HEK293 (cell line): ENCODE measurements at regions not wholly inside any gene's neighbourhood (a gene's known extent, or its start where the extent isn't known, plus 50 kb on each side); places are given as distances from the start of the nearest gene placed in this dataset.

ENCODE experiments used
- GLI4 ChIP-seq: fragments of 450-650 bp; formaldehyde crosslinking; IDR thresholded peaks from 2 replicates; pipeline ENCODE4 v1.5.1; 2016; ENCODE audit warnings: missing biosample characterization, missing genetic modification characterization
- ZFP41 ChIP-seq: fragments of 450-650 bp; formaldehyde crosslinking; IDR thresholded peaks from 2 replicates; pipeline ENCODE4 v1.5.1; 2016; ENCODE audit warnings: missing biosample characterization, missing genetic modification characterization, borderline replicate concordance
- ZNF426 ChIP-seq: fragments of 450-650 bp; formaldehyde crosslinking; IDR thresholded peaks from 2 replicates; pipeline ENCODE4 v1.5.1; 2017; ENCODE audit warnings: missing biosample characterization, missing genetic modification characterization, mild to moderate bottlenecking, inconsistent platforms, moderate library complexity
- ZNF670 ChIP-seq: fragments of 450-650 bp; formaldehyde crosslinking; IDR thresholded peaks from 2 replicates; pipeline ENCODE4 v1.5.1; 2016; ENCODE audit warnings: missing biosample characterization, missing genetic modification characterization, low read depth
- ZNF785 ChIP-seq: fragments of 450-650 bp; formaldehyde crosslinking; IDR thresholded peaks from 2 replicates; pipeline ENCODE4 v1.5.1; 2016; ENCODE audit warnings: missing biosample characterization, missing genetic modification characterization
- TF ChIP-seq, protein P1 (sequence below): fragments of 450-650 bp; formaldehyde crosslinking; IDR thresholded peaks from 2 replicates; pipeline ENCODE4 v1.5.1; 2016; ENCODE audit warnings: missing biosample characterization, missing genetic modification characterization
- TF ChIP-seq, protein P2 (sequence below): fragments of 450-650 bp; formaldehyde crosslinking; IDR thresholded peaks from 2 replicates; pipeline ENCODE4 v1.5.1; 2016; ENCODE audit warnings: missing biosample characterization, missing genetic modification characterization, low read depth

DNA sequence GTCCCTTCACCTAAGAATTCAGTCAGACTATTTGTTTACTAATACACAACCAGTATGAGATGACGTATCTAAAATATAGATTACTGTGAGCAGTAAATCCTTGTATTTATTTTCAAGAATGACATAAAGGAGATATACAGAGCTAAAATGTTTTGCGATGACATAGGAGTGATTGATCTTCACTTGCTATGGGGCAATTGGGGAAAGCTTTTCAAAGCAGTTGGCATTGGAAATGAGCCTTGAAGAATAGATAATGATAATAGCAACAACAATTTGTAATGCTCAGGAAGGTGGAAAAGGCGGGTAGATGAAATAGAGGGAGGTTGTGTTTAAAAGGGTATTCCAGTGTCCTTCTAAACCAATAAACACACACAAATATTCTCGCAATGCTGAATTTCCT is 623.7 kb downstream of the CDH8 start:
- TF ChIP-seq ZNF426 = no peak
- no peak for TF ChIP-seq ZNF785
- TF ChIP-seq, protein P1, sequence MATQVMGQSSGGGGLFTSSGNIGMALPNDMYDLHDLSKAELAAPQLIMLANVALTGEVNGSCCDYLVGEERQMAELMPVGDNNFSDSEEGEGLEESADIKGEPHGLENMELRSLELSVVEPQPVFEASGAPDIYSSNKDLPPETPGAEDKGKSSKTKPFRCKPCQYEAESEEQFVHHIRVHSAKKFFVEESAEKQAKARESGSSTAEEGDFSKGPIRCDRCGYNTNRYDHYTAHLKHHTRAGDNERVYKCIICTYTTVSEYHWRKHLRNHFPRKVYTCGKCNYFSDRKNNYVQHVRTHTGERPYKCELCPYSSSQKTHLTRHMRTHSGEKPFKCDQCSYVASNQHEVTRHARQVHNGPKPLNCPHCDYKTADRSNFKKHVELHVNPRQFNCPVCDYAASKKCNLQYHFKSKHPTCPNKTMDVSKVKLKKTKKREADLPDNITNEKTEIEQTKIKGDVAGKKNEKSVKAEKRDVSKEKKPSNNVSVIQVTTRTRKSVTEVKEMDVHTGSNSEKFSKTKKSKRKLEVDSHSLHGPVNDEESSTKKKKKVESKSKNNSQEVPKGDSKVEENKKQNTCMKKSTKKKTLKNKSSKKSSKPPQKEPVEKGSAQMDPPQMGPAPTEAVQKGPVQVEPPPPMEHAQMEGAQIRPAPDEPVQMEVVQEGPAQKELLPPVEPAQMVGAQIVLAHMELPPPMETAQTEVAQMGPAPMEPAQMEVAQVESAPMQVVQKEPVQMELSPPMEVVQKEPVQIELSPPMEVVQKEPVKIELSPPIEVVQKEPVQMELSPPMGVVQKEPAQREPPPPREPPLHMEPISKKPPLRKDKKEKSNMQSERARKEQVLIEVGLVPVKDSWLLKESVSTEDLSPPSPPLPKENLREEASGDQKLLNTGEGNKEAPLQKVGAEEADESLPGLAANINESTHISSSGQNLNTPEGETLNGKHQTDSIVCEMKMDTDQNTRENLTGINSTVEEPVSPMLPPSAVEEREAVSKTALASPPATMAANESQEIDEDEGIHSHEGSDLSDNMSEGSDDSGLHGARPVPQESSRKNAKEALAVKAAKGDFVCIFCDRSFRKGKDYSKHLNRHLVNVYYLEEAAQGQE = no peak
- TF ChIP-seq ZNF670 (tag by site-specific recombination) = no peak
- TF ChIP-seq ZFP41 (tag by site-specific recombination) = no peak
- TF ChIP-seq, protein P2, sequence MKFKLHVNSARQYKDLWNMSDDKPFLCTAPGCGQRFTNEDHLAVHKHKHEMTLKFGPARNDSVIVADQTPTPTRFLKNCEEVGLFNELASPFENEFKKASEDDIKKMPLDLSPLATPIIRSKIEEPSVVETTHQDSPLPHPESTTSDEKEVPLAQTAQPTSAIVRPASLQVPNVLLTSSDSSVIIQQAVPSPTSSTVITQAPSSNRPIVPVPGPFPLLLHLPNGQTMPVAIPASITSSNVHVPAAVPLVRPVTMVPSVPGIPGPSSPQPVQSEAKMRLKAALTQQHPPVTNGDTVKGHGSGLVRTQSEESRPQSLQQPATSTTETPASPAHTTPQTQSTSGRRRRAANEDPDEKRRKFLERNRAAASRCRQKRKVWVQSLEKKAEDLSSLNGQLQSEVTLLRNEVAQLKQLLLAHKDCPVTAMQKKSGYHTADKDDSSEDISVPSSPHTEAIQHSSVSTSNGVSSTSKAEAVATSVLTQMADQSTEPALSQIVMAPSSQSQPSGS (tag by site-specific recombination) = no peak
- TF ChIP-seq GLI4 (tag by site-specific recombination) = no peak
